ENCODE measurements at regions not wholly inside any gene's neighbourhood (a gene's known extent, or its start where the extent isn't known, plus 50 kb on each side); places are given as distances from the start of the nearest gene placed in this dataset.

GRCh38 chr4:138867404-138867803 lies 148.2 kb upstream of the NOCT start:
- TF ChIP-seq CTCF (conservative IDR thresholded peaks at IDR 0.05; ENCODE audit: low read length) (no peak), EZH2phosphoT487 (IDR thresholded peaks at IDR 0.05; ENCODE audit: borderline replicate concordance) (no peak)
- Histone ChIP-seq H3K4me1 (ENCODE audit: insufficient read depth, low read length, poor library complexity, severe bottlenecking) (peaks cover 37% of the 10 kb centered on the region), H2AFZ (ENCODE audit: low read length) (no peak overlapping the region)

DNA sequence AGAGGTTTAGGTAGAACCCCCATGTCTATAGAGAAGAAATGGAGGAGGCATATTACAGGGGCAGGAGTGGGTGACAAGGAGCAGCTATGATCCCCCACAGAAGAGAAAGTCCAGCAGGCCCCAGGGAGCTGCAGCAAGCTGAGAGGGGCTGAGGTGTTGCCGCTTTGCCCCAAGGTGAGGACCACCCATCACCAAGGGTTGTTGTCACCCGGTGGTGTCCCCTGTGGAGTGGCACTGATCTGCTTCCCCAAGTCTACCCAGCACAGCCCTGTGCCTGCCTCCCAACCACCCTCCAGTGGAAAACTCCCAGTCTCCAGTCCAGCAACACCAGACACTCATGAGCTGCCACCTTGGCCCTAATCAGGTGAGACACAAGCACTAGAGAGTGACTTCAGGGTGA lies 149.3 kb upstream of the NOCT start:
- no peaks in the 10 kb centered on the region for H3K9me3 ChIP-seq (ENCODE audit: insufficient read depth, low read depth, low read length)
- H3K9ac ChIP-seq (ENCODE audit: low read depth, low read length, poor library complexity, severe bottlenecking): no peak overlapping the region
- no peak overlapping the region for H3K4me3 ChIP-seq (ENCODE audit: low read length, poor library complexity, severe bottlenecking)
- no peaks in the 10 kb centered on the region for H3K27me3 ChIP-seq (ENCODE audit: insufficient read depth, low read length, poor library complexity, severe bottlenecking)
- H3K4me2 ChIP-seq (ENCODE audit: low read depth, low read length, poor library complexity, severe bottlenecking): peak overlapping the region; percentile 85
- H3K36me3 ChIP-seq (ENCODE audit: insufficient read depth, low read length): no peaks in the 10 kb centered on the region
- H2AFZ ChIP-seq (ENCODE audit: low read length): no peak overlapping the region
- TF ChIP-seq EZH2phosphoT487 (IDR thresholded peaks at IDR 0.05; ENCODE audit: borderline replicate concordance): no peak
- TF ChIP-seq CTCF (conservative IDR thresholded peaks at IDR 0.05; ENCODE audit: low read length): no peak
- H3K4me1 ChIP-seq (ENCODE audit: insufficient read depth, low read length, poor library complexity, severe bottlenecking): peaks cover 48% of the 10 kb centered on the region
- H3K9me2 ChIP-seq (replicated peaks; ENCODE audit: low read depth, low read length): no peaks in the 10 kb centered on the region
- no peaks in the 10 kb centered on the region for H4K20me1 ChIP-seq (ENCODE audit: insufficient read depth, low read length, poor library complexity, severe bottlenecking)
- no peaks in the 10 kb centered on the region for H3K79me2 ChIP-seq (ENCODE audit: insufficient read depth, low read length)
- 0 out of 2 replicates have a peak, but pooled peaks cover 8% of the 10 kb centered on the region for H3F3A ChIP-seq (ENCODE audit: low read depth)

More at GRCh38 chr4:138867404-138867803, 148.2 kb upstream of the NOCT start:
- no peaks in the 10 kb centered on the region for H3K79me2 ChIP-seq (ENCODE audit: insufficient read depth, low read length)
- H3K9me2 ChIP-seq (replicated peaks; ENCODE audit: low read depth, low read length): no peaks in the 10 kb centered on the region
- H3F3A ChIP-seq (ENCODE audit: low read depth): 0 out of 2 replicates have a peak, but pooled peaks cover 8% of the 10 kb centered on the region
- H3K9ac ChIP-seq (ENCODE audit: low read depth, low read length, poor library complexity, severe bottlenecking): no peak overlapping the region
- H4K20me1 ChIP-seq (ENCODE audit: insufficient read depth, low read length, poor library complexity, severe bottlenecking): no peaks in the 10 kb centered on the region
- H3K9me3 ChIP-seq (ENCODE audit: insufficient read depth, low read depth, low read length): no peaks in the 10 kb centered on the region
- H3K4me3 ChIP-seq (ENCODE audit: low read length, poor library complexity, severe bottlenecking): no peak overlapping the region
- H3K27me3 ChIP-seq (ENCODE audit: insufficient read depth, low read length, poor library complexity, severe bottlenecking): no peaks in the 10 kb centered on the region
- no peak overlapping the region for H3K4me2 ChIP-seq (ENCODE audit: low read depth, low read length, poor library complexity, severe bottlenecking)
- no peaks in the 10 kb centered on the region for H3K36me3 ChIP-seq (ENCODE audit: insufficient read depth, low read length)

DNA sequence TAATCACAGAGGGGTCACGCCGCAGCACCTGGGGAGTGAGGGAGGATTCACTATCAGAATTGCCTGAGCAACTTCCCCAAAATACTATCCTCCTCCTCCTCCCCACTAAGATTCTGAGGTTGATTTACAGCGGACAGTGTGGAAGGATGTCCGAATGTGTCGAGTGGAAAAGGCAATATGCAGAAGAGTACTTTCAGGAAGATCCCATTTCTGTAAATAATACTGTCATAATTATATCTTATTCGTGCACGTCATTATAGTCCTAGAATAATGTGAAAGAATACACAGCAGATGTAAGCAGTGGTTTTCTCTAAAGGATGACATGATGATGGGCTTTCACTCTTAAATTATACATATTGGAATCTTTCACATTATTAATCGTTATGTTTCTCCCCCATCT lies 149.8 kb upstream of the NOCT start:
- Histone ChIP-seq H3K9me3 (ENCODE audit: insufficient read depth, low read depth, low read length) (no peaks in the 10 kb centered on the region), H2AFZ (ENCODE audit: low read length) (no peak overlapping the region), H3K9me2 (replicated peaks; ENCODE audit: low read depth, low read length) (no peaks in the 10 kb centered on the region), H3K4me1 (ENCODE audit: insufficient read depth, low read length, poor library complexity, severe bottlenecking) (peaks cover 49% of the 10 kb centered on the region), H4K20me1 (ENCODE audit: insufficient read depth, low read length, poor library complexity, severe bottlenecking) (no peaks in the 10 kb centered on the region), H3K4me3 (ENCODE audit: low read length, poor library complexity, severe bottlenecking) (no peak overlapping the region), H3K36me3 (ENCODE audit: insufficient read depth, low read length) (no peaks in the 10 kb centered on the region), H3K79me2 (ENCODE audit: insufficient read depth, low read length) (no peaks in the 10 kb centered on the region), H3F3A (ENCODE audit: low read depth) (0 out of 2 replicates have a peak, but pooled peaks cover 8% of the 10 kb centered on the region), H3K27me3 (ENCODE audit: insufficient read depth, low read length, poor library complexity, severe bottlenecking) (no peaks in the 10 kb centered on the region), H3K9ac (ENCODE audit: low read depth, low read length, poor library complexity, severe bottlenecking) (no peak overlapping the region), H3K4me2 (ENCODE audit: low read depth, low read length, poor library complexity, severe bottlenecking) (peak overlapping the region; percentile 85)
- TF ChIP-seq EZH2phosphoT487 (IDR thresholded peaks at IDR 0.05; ENCODE audit: borderline replicate concordance): no peak
- no peak for TF ChIP-seq CTCF (conservative IDR thresholded peaks at IDR 0.05; ENCODE audit: low read length)
